HTR-8/SVneo (cell line): ENCODE measurements at regions not wholly inside any gene's neighbourhood (a gene's known extent, or its start where the extent isn't known, plus 50 kb on each side); places are given as distances from the start of the nearest gene placed in this dataset.
"Not testable (repeated sequence)": the region's sequence is repeated elsewhere in the genome, so short reads cannot be mapped to it uniquely, and the experiment has no call there.

Experiments used
- DNase-seq: peaks from one replicate; pipeline ENCODE4 v3.0.0; 2011; ENCODE audit warnings: low spot score, mixed read lengths; ENCODE audit not compliant: insufficient read length
- FAIRE-seq: peaks from 2 replicates; lab custom pipeline; 2011; peaks lifted over from hg19 to GRCh38; lab: Jason Lieb, UNC

DNA sequence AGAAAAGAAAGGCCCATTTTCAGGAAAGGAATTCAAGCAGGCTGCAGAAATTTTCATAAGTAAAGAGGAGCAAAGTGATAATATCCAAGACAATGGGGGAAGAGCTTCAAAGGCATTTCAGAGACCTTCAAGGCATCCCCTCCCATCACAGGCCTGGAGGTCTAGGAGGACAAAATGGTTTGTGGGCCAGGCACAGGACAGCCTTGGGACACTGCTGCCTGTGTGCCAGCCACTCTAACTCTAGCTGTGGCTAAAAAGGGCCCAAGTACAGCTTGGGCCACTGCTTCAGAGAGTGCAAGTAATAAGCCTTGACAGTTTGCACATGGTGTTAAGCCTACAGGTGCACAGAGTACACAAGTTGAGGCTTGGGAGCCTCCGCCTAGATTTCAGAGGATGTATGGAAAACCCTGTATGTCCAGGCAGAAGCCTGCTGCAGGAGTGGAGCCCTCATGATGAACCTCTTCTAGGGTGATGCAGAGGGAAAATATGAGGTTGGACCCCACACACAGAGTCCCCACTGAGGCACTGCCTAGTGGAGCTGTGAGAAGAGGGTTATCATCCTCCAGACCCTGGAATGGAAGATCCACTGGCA, 51.8 kb upstream of the ZSWIM5 start:
- DNase-seq, result no peak
- FAIRE-seq, result no peak

DNA sequence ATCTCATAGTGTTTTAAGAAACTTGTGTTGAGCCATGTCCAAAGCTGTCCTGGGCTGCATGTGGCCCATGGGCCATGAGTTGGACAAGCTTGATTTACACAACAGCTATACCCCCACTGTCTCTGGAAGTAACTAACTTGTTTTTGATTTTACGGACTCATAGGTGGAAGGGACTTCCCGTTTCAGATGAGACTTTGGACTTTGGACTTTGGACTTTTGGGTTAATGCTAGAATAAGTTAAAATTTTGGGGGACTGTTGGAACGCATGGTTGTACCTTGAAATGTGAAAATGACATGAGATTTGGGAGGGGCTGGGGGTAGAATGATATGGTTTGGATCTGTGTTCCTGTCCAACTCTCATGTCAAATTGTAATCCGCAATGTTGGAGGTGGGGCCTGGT, 52.6 kb upstream of the ZSWIM5 start:
- no peak for DNase-seq
- no peak for FAIRE-seq

- DNase-seq (no peak), FAIRE-seq (no peak)
Observed at GRCh38 chr1:45260244-45260643, 53.8 kb upstream of the ZSWIM5 start.

- DNase-seq, result no peak
- FAIRE-seq, result no peak
Observed at GRCh38 chr1:45263132-45263531, 56.7 kb upstream of the ZSWIM5 start.

GRCh38 chr1:45265244-45265643, 58.8 kb upstream of the ZSWIM5 start:
- DNase-seq, result no peak
- FAIRE-seq, result no peak

DNA sequence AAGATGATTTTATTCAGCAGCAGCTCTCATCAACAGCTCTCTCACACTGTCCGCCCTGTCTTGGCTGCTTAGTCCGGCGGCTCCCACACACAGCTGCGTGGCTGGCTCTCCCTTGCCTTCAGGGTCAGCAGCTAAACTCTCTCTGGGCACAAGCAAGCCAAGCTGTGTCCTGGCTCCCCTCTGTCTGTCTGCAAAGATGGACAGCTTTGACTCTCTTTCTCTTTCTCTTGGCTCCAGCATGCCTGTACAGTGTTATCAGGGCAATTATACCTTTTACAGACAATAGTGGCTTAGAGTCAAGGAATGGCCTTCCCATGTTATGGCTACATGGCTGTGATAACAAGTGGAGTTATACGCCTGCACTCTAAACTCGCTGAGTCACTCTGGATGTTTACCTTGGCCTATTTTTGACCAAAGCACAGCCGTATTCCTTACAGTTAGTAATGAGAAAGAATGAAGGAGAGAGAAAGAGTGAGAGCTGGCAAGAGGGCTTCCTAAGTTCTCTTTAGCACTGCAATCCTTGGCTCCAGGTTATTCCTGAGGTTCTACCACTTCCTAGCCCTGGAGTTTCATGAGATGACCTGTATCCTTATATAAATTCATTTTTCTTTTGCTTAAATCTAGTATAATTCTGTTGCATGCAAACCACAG, 59.9 kb upstream of the ZSWIM5 start:
- FAIRE-seq (peak; percentile 13), DNase-seq (no peak)

DNA sequence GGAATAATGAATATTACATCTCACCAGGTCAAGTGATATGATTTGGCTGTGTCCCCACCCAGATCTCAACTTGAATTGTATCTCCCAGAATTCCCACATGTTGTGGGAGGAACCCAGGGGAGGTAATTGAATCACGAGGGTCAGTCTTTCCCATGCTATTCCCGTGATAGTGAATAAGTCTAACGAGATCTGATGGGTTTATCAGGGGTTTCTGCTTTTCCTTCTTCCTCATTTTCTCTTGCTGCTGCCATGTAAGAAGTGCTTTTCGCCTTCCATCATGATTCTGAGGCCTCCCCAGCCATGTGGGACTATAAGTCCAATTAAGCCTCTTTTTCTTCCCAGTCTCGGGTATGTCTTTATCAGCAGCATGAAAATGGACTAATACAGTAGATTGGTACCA, 58.4 kb upstream of the HPDL start:
- not testable (repeated sequence) for DNase-seq, FAIRE-seq

- not testable (repeated sequence) for DNase-seq, FAIRE-seq
Observed at GRCh38 chr1:45272267-45272666, 54.4 kb upstream of the HPDL start.

GRCh38 chr1:45272913-45273371, 53.8 kb upstream of the HPDL start:
- FAIRE-seq, result no peak
- no peak for DNase-seq

DNA sequence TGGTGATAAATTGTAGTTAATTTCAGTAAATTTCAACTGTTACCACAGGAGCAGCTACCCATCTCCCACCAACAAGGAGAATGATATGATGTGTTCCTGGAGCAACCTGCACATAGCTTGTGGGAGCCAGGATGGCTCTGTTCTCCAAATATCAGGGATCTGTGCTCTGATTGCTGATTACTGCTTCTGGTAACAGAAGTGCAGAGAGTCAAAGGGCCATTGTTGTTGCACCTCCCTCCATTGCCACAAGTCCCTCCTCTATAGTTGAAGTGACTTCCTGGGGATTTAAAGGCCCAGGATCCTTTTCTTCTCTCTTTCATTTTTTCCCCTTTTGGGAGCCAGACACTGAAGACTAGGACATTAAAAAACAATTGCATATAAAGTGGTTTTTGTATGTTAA, 51.6 kb upstream of the HPDL start:
- FAIRE-seq (no peak), DNase-seq (no peak)
